ENCODE measurements at regions not wholly inside any gene's neighbourhood (a gene's known extent, or its start where the extent isn't known, plus 50 kb on each side); places are given as distances from the start of the nearest gene placed in this dataset.

- no peak for DNase-seq (ENCODE audit: low spot score in 2 of 2, unreplicated experiment in 2 of 2)
- H3K27ac Mint-ChIP-seq: no peak overlapping the region
- peaks cover 4% of the 10 kb centered on the region for H3K4me1 Mint-ChIP-seq
- H3K36me3 Mint-ChIP-seq: peaks cover 3% of the 10 kb centered on the region
- TF ChIP-seq, protein P1, sequence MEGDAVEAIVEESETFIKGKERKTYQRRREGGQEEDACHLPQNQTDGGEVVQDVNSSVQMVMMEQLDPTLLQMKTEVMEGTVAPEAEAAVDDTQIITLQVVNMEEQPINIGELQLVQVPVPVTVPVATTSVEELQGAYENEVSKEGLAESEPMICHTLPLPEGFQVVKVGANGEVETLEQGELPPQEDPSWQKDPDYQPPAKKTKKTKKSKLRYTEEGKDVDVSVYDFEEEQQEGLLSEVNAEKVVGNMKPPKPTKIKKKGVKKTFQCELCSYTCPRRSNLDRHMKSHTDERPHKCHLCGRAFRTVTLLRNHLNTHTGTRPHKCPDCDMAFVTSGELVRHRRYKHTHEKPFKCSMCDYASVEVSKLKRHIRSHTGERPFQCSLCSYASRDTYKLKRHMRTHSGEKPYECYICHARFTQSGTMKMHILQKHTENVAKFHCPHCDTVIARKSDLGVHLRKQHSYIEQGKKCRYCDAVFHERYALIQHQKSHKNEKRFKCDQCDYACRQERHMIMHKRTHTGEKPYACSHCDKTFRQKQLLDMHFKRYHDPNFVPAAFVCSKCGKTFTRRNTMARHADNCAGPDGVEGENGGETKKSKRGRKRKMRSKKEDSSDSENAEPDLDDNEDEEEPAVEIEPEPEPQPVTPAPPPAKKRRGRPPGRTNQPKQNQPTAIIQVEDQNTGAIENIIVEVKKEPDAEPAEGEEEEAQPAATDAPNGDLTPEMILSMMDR (IDR thresholded peaks at IDR 0.05; ENCODE audit: unreplicated experiment): no peak
- H3K27me3 Mint-ChIP-seq (ENCODE audit: low read depth): peaks cover 12% of the 10 kb centered on the region
- H3K4me3 Mint-ChIP-seq: no peak overlapping the region
- peaks cover 5% of the 10 kb centered on the region for H3K9me3 Mint-ChIP-seq
These were observed 184.5 kb upstream of the MAST4 start for GRCh38 chr5:66411701-66412100.

DNA sequence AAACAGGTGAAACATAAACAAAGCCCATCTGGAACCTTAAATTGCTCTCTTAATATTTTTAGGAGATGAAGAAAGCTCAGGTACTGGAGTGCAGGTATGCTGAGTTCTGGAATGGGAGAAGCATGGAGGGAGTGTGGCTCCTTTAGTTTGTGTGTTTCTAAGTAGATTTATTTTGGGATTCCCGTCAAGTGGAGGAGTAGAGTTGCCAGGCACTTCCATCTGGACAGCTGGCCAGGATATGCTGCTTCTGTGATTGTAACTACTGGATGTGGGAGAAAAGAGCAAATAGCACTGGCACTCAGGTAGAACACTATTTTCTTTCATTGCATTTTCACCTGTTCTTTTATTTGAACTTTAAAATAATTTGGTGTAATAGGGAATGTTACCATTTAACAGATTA is 182.3 kb upstream of the MAST4 start:
- Mint-ChIP-seq H3K9me3 (peaks cover 6% of the 10 kb centered on the region), H3K27ac (no peak overlapping the region), H3K4me3 (no peak overlapping the region), H3K4me1 (peaks cover 4% of the 10 kb centered on the region), H3K27me3 (ENCODE audit: low read depth) (peaks cover 17% of the 10 kb centered on the region), H3K36me3 (peaks cover 3% of the 10 kb centered on the region)
- TF ChIP-seq, protein P1 (IDR thresholded peaks at IDR 0.05; ENCODE audit: unreplicated experiment): no peak
- DNase-seq (ENCODE audit: low spot score in 2 of 2, unreplicated experiment in 2 of 2): no peak

GRCh38 chr5:66415208-66415607 is 181.0 kb upstream of the MAST4 start:
- H3K4me1 Mint-ChIP-seq: peaks cover under 1% of the 10 kb centered on the region
- H3K27ac Mint-ChIP-seq: no peak overlapping the region
- TF ChIP-seq, protein P1 (IDR thresholded peaks at IDR 0.05; ENCODE audit: unreplicated experiment): no peak
- peaks cover 16% of the 10 kb centered on the region for H3K9me3 Mint-ChIP-seq
- peaks cover 3% of the 10 kb centered on the region for H3K36me3 Mint-ChIP-seq
- peaks cover 21% of the 10 kb centered on the region for H3K27me3 Mint-ChIP-seq (ENCODE audit: low read depth)
- DNase-seq (ENCODE audit: low spot score in 2 of 2, unreplicated experiment in 2 of 2): no peak
- no peak overlapping the region for H3K4me3 Mint-ChIP-seq

DNA sequence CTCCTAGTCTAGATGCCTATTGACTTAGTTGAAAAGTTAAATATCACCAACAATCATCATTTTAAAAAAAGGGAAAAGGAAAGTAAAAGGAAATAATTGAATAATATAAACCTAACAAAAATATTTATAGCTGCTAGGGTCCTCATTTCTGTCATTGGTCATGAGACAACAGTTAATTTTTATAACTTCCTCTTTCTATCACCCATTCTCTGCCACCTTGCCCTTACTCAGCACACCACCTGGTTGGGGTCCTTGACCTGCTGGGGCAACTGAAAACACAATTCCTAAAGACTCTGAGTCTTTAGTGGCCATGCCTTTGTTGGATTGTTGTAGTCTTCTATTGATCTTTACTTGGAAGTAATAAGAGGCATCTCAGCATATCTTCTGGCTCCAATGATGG is 179.5 kb upstream of the MAST4 start:
- Mint-ChIP-seq H3K4me1 (no peaks in the 10 kb centered on the region), H3K9me3 (peaks cover 23% of the 10 kb centered on the region), H3K27ac (no peak overlapping the region), H3K36me3 (no peaks in the 10 kb centered on the region), H3K4me3 (no peak overlapping the region), H3K27me3 (ENCODE audit: low read depth) (peaks cover 21% of the 10 kb centered on the region)
- TF ChIP-seq, protein P1 (IDR thresholded peaks at IDR 0.05; ENCODE audit: unreplicated experiment): no peak
- no peak for DNase-seq (ENCODE audit: low spot score in 2 of 2, unreplicated experiment in 2 of 2)

DNA sequence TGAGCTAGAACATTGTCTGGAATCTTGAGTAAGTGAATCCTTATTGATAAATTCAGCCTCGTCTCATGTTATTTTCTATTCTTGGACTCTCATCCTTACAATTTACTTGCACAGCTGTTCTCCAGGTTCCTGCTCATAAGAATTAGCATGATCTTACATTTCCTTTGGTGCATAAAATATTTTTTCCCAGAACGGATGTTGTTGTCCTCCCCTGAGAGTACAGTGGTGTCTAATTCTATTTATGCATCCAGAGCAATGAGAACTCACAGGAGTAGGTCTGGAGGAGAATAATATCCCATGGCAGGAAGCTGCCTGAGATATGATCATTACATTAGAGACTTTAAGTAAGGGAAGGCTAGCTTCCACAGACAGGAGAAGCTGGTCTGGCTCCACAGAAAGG is 178.4 kb upstream of the MAST4 start:
- H3K27ac Mint-ChIP-seq: no peak overlapping the region
- no peaks in the 10 kb centered on the region for H3K4me1 Mint-ChIP-seq
- H3K4me3 Mint-ChIP-seq: no peak overlapping the region
- TF ChIP-seq, protein P1 (IDR thresholded peaks at IDR 0.05; ENCODE audit: unreplicated experiment): no peak
- H3K27me3 Mint-ChIP-seq (ENCODE audit: low read depth): peaks cover 21% of the 10 kb centered on the region
- H3K36me3 Mint-ChIP-seq: no peaks in the 10 kb centered on the region
- no peak for DNase-seq (ENCODE audit: low spot score in 2 of 2, unreplicated experiment in 2 of 2)
- peaks cover 32% of the 10 kb centered on the region for H3K9me3 Mint-ChIP-seq

DNA sequence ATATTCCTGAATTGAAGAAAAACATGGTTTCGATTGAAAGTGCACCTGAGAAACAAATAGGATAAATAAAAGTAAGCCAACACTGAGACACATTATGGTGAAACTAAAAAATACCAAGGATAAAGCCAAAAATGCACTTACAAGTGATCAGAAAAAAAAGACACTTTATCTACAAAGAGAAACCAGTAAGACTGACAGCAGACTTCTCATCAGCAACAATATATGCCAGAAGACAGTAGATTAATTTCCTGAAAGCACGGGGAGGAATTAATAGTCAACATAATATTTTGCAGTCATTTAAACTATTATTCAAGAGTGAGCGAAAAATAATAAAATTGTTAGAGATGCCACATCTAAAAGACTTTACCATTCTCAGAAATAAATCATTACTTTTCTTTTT is 172.7 kb upstream of the MAST4 start:
- Mint-ChIP-seq H3K4me3 (no peak overlapping the region), H3K27me3 (ENCODE audit: low read depth) (peaks cover 7% of the 10 kb centered on the region), H3K36me3 (peaks cover 4% of the 10 kb centered on the region), H3K4me1 (peaks cover 6% of the 10 kb centered on the region), H3K27ac (no peak overlapping the region), H3K9me3 (peaks cover 39% of the 10 kb centered on the region)
- TF ChIP-seq, protein P1 (IDR thresholded peaks at IDR 0.05; ENCODE audit: unreplicated experiment): no peak
- DNase-seq (ENCODE audit: low spot score in 2 of 2, unreplicated experiment in 2 of 2): no peak

Measured in mesothelial cell of epicardium (in vitro differentiated cells).